Activated CD4-positive, alpha-beta T cell treated with anti-CD3 and anti-CD28 coated beads for 4 hours (primary cell): ENCODE measurements at regions not wholly inside any gene's neighbourhood (a gene's known extent, or its start where the extent isn't known, plus 50 kb on each side); places are given as distances from the start of the nearest gene placed in this dataset.
"Not testable (repeated sequence)": the region's sequence is repeated elsewhere in the genome, so short reads cannot be mapped to it uniquely, and the experiment has no call there.

ENCODE experiments used
- DNase-seq, 2 donors: peaks; one replicate each; pipeline ENCODE4 v3.0.0-alpha.2; 2020

- DNase-seq, result no peak
Observed at GRCh38 chr3:66552846-66553245, 52.0 kb upstream of the LRIG1 start.

DNA sequence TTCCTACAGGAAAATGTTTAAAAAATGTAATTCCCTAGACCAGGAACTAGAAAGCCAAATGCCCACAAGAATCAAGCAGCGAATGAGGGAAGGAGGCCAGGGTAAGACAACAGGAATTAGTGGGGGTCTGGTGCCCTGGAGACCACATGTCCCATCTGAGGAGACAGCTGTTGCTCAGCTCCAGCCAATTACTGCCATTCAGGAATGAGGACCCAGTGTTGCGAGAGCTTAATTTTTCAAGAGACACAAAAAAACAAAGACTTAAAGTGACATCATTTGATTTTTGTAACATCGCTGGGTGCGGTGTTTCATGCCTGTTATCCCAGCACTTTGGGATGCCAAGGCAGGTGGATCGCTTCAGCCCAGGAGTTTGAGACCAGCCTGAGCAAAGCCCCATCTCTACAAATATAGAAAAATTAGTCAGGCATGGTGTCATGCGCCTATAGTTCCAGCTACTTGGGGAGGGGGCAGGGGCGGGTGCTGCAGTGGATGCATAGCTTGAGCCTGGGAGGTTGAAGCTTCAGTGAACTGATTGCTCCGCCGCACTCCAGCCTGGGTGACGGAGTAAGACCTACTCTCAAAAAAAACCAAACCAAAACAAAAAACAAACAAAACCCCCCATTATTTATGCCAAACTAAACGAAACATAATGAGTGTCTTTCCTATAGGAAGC is 52.8 kb upstream of the LRIG1 start:
- no peak for DNase-seq

GRCh38 chr3:66554178-66554577 is 53.4 kb upstream of the LRIG1 start:
- no peak for DNase-seq

DNA sequence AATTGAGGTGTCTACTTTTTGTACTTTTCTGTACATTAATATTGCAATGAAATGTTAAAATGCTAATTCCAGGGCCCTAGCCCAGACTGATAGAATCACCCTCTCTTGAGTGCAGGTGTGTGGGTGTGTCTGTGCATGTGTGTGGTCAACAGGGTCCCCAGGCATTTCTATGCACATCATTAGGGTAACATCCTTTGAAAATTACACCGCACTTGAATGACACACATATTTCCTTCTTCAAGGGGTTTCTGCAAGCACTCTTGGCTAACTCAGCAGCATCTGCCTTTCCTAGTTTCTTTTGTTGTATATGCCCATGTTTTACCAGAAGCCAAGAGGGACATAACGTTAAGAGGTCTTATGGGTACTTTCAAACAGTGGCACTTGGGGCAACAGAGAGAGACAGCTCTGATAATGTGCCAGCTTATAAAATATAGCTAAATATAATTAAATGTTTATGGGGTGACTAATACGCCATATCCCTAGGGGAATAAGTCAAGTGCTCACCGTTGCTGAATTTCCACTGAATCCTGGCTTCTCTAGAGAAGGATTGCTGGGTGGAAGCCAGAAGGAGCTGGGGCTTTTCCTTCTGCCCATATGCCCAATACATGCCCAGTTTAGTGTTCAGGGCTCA is 54.5 kb upstream of the LRIG1 start:
- DNase-seq, result no peak

- no peak for DNase-seq
Observed at GRCh38 chr3:66557170-66557569, 56.3 kb upstream of the LRIG1 start.

DNA sequence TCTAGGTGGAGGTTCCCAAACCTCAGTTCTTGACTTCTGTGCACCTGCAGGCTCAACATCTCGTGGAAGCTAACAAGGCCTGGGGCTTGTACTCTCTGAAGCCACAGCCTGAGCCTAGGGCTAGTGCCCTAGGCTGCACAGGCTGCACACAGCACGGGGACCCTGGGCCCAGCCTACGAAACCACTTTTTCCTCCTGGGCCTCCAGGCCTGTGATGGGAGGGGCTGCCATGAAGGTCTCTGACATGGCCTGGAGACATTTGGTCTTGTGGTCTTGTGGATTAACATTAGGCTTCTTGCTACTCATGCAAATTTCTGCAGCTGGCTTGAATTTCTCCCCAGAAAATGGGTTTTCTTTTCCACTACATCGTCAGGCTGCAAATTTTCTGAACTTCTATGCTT is 59.1 kb upstream of the LRIG1 start:
- not testable (repeated sequence) for DNase-seq

DNA sequence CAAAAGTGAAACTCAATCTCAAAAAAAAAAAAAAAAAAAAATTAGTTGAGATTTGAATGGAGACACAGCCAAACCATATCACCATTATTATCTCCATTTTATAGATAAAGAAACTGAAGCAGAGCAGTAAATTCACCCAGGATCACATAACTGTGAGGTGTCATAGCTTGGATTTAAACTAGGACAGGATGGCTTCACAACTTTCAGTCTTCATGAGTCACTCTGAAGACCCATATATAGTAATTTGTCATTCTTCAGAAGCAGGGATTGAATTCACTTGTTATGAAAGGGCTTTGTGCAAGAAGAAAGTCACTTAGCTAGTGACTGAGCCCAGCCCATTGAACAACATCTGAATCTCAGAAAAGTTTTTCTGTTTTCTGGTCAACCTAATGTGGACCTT is 60.5 kb upstream of the LRIG1 start:
- no peak for DNase-seq

- DNase-seq, result no peak
Observed at GRCh38 chr3:66565301-66565700, 64.5 kb upstream of the LRIG1 start.

- no peak for DNase-seq
Observed at GRCh38 chr3:66567077-66567476, 66.3 kb upstream of the LRIG1 start.

GRCh38 chr3:66572090-66572675 is 71.4 kb upstream of the LRIG1 start:
- no peak for DNase-seq

- DNase-seq, result no peak
Observed at GRCh38 chr3:66572938-66573710, 72.3 kb upstream of the LRIG1 start.

- DNase-seq, result no peak
Observed at GRCh38 chr3:66574091-66574490, 73.3 kb upstream of the LRIG1 start.

DNA sequence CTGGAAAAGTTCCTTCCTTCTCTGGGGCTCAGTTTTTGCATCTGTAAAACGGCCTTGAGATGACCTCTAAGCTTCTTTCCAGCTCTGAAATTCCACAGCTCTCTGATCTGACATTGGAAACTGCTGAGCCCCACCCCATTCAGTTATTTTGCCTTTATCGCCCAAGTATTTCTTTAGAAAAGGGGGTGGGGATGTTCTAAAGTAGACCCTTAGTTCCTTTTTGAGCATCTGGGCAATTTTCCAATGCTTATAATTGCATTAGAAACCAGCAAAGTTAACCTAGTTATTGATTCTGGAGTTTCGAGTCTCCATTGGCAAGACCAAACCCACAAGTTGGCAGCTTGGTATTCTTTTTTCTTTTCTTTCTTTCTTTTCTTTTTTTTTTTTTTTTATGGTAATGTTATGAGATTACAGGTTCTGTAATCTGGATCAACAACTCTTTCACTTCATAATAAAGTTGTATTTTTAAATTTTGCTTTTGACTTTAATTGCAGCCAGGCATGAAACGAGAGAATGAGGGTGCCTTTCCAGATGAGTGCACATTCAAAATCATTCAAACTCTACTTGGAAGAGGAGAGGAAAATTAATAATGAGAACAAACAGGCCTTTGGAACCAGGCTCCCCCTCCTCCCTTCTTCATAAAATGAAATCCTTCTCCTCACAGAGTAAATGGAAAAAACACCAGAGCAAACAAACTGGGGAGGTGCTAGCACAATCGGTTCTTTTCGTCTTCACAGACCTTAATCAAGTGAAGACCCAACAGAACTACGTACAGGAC is 76.8 kb upstream of the LRIG1 start:
- no peak for DNase-seq

GRCh38 chr3:66581256-66581655 is 80.4 kb upstream of the LRIG1 start:
- no peak for DNase-seq

DNA sequence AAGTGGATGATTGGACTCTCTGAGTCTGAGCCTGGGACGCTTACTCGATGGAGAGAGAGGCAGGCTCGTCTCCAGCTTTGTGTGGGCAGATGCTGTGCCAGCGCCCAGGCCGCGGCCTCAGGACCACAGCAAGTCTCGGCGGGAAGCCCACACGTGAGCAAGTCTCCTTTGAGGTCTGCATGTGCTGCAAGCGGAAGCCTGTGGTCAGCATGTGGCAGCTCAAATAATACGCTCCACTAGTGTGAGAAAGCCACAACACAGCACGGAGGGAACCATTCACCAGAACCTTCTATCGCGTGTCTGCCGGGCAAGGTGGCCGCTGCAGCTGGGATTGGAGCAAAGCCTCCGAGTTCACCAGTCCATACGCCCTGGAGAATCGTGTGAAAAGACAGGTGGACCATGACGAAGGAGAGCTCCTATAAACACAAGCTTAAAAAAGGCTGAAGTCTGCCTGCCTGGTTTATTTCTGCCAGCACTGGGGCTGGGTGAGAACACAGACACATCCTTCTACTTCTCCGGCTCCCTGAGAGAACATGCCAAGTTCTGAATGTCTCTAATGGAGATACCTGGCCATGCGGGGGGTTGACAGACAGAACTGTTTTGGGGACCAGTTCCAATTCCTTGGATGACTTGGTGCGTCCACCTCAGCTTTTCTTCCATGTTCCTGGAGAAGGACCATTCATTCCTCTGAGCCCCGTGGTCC is 82.0 kb upstream of the LRIG1 start:
- peak; percentile 13 to 33 for DNase-seq

- no peak for DNase-seq
Observed at GRCh38 chr3:66583424-66584040, 82.7 kb upstream of the LRIG1 start.

DNA sequence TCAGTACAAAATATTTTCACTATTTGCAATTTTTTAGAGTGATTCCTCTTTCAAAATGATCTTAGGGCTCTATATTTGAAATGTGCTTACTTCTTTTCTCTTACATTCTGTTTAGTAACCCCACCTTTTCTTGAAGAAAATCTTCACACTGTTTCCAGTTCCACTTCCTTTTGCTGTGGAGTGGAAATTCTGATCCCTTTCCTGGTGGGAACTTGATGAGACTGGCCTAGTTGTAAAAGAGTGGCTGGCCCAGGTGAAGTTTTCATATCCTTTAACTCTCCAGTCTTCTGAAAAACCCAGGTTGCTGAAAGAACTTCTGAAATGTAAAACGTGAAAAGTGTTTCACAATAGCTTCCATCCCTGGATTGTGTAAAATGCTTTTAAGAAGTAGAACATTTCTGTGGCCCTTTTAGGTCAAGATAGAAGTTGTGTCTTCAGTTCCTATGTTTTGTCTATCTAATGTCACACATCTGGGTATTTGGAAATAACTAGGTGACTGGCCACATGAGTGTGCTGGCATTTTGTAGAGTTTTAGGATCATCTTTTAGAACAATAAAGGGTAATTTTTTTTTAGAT is 84.8 kb upstream of the LRIG1 start:
- DNase-seq, result no peak

- DNase-seq, result no peak
Observed at GRCh38 chr3:66586853-66587252, 86.0 kb upstream of the LRIG1 start.

DNA sequence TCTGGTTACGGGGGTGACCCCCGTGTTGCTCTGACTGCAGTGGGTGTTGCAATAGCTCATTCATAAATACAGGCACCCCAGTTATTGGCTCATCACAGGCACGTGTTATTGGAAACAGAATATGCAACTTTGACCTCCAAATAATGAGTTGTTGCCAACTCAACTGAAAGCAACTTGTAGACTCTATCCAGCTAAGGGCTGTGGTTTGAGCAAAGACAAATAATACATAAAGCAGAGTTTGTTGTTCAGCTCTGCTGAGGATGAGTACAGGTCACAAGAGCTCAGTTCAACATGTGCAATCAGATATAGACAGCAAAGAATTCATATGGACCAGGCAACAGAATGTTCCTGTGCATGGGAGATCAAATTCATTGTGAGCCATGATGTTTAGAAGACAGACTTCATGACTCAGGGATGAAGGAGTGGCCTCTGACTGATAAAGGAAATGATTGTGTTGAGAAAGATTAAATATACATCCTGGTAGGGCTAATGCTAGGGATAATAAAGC is 87.6 kb upstream of the LRIG1 start:
- DNase-seq, result no peak

DNA sequence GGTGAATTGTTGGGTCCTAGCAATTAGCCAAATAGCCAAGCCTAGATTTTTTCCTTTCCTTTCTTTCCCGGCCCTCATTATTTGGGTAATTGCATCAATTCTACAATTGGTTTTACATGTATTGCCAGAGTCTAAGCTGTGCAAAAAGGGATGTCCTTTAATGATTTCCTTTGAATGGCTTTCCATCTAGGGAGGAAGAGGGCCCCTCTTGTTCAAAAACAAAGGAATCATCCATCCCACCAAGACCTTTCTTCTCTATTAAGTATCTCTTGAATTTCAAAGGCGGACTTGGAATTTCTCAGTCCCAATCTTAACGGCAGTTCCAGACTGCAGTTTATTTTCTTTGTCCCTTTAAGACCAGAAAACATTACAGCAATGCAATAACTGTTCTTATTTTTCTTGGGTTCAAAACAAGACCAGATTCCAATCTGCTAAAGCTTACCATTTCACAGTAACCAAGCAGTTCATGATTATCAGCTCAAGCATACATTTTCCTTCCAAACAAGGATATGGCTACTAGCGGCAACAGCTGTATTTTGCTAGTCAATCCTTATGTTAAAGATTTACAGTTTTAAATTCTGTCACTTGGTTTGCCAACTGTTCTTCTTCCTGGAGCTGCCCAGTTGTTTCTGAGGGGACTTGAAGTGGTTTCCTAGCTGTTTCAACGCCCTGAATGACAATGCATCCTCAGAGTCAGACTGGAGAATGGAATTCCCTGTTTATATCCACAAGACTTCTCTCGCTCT is 91.4 kb upstream of the LRIG1 start:
- no peak for DNase-seq
